Breast epithelium (tissue), 4 donors: ENCODE measurements at regions not wholly inside any gene's neighbourhood (a gene's known extent, or its start where the extent isn't known, plus 50 kb on each side); places are given as distances from the start of the nearest gene placed in this dataset.

Source experiments
- DNase-seq, 2 donors: peaks; one replicate each; pipeline ENCODE4 v3.0.0-alpha.2; 2019; ENCODE audit warnings: low spot score in 2 of 2
- H3K27ac ChIP-seq, 2 donors: fragments of 200-600 bp; sonication (generic) in 1 of 2; one replicate each; pipeline ENCODE4 v1.5.1; 2016 to 2019; ENCODE audit warnings: mild to moderate bottlenecking in 1 of 2
- H3K27me3 ChIP-seq, 2 donors: fragments of 200-600 bp; sonication (generic) in 1 of 2; one replicate each; pipeline versions ENCODE4 v1.5.1 to v1.6.0; 2017 to 2019; ENCODE audit warnings: control low read depth in 1 of 2, mild to moderate bottlenecking in 1 of 2
- H3K36me3 ChIP-seq: fragments of 200-600 bp; one replicate; pipeline ENCODE4 v1.5.1; 2019
- H3K4me1 ChIP-seq, 2 donors: fragments of 200-600 bp; sonication (generic); one replicate each; pipeline ENCODE4 v1.5.1; 2016 to 2019; ENCODE audit warnings: control low read depth in 1 of 2
- H3K4me3 ChIP-seq, 3 donors: fragments of 200-600 bp; sonication (generic); 1 replicate in 2 of 3; 2 replicates in 1 of 3; pipeline ENCODE4 v1.5.1; 2016 to 2019; ENCODE audit warnings: mild to moderate bottlenecking in 3 of 3, moderate library complexity in 2 of 3
- H3K9me3 ChIP-seq, 2 donors: fragments of 200-600 bp; sonication (generic) in 1 of 2; one replicate each; pipeline ENCODE4 v1.5.1; 2016 to 2019; ENCODE audit warnings: control low read depth in 1 of 2
- CTCF ChIP-seq, 3 donors: fragments of 450-650 bp; IDR thresholded peaks; one replicate each; pipeline ENCODE4 v1.5.1; 2016 to 2017; ENCODE audit warnings: antibody characterized with exemption in 3 of 3, mild to moderate bottlenecking in 3 of 3, moderate library complexity in 3 of 3
- POLR2A ChIP-seq: fragments of 450-650 bp; IDR thresholded peaks from one replicate; pipeline ENCODE4 v1.6.1; 2016; ENCODE audit warnings: antibody characterized with exemption, mild to moderate bottlenecking, moderate library complexity
- POLR2AphosphoS5 ChIP-seq, 3 donors: sonication (generic); formaldehyde crosslinking; IDR thresholded peaks; one replicate each; pipeline ENCODE4 v1.6.1; 2017; ENCODE audit warnings: antibody characterized with exemption in 3 of 3
- intact Hi-C: fragments of 100-400 bp; cut with DNase I; formaldehyde crosslinking; loops from one replicate; pipeline ENCODE4 v1.15.1; 2023; ENCODE audit warnings: low total_unique reads

- Histone ChIP-seq H3K4me1 (no peaks in the 10 kb centered on the region), H3K9me3 (peaks cover 17 to 27% of the 10 kb centered on the region in 2 donors), H3K27me3 (no peaks in the 10 kb centered on the region), H3K4me3 (no peak overlapping the region), H3K27ac (no peak overlapping the region), H3K36me3 (no peaks in the 10 kb centered on the region)
- intact Hi-C loops, result no loop called here
- DNase-seq, result no peak
- TF ChIP-seq POLR2AphosphoS5 (IDR thresholded peaks at IDR 0.05) (no peak), POLR2A (no peak)
Observed at GRCh38 chr13:111954661-111955411, 112.1 kb upstream of the SOX1 start.

- Histone ChIP-seq H3K36me3 (no peaks in the 10 kb centered on the region), H3K27ac (no peak overlapping the region), H3K4me3 (no peak overlapping the region), H3K4me1 (no peaks in the 10 kb centered on the region), H3K27me3 (no peaks in the 10 kb centered on the region), H3K9me3 (peaks cover 14 to 21% of the 10 kb centered on the region in 2 donors)
- TF ChIP-seq POLR2AphosphoS5 (IDR thresholded peaks at IDR 0.05) (no peak), CTCF (IDR thresholded peaks at IDR 0.05) (no peak), POLR2A (no peak)
- no peak for DNase-seq
- intact Hi-C loops, result no loop called here
Observed at GRCh38 chr13:111955412-111956065, 111.4 kb upstream of the SOX1 start.

- intact Hi-C loops, result no loop called here
- H3K27ac ChIP-seq, result no peak overlapping the region
- H3K9me3 ChIP-seq, result peaks cover 5 to 12% of the 10 kb centered on the region in 2 donors
- no peak overlapping the region for H3K4me3 ChIP-seq
- H3K27me3 ChIP-seq, result no peaks in the 10 kb centered on the region
- TF ChIP-seq POLR2AphosphoS5 (IDR thresholded peaks at IDR 0.05) (no peak), CTCF (IDR thresholded peaks at IDR 0.05) (no peak), POLR2A (no peak)
- H3K4me1 ChIP-seq, result no peaks in the 10 kb centered on the region
- no peak for DNase-seq
- no peaks in the 10 kb centered on the region for H3K36me3 ChIP-seq
Observed at GRCh38 chr13:111956261-111957151, 110.4 kb upstream of the SOX1 start.

- Histone ChIP-seq H3K4me1 (no peaks in the 10 kb centered on the region), H3K27ac (no peak overlapping the region), H3K36me3 (no peaks in the 10 kb centered on the region), H3K27me3 (no peaks in the 10 kb centered on the region), H3K4me3 (no peak overlapping the region), H3K9me3 (peaks cover 4 to 5% of the 10 kb centered on the region in 2 donors)
- intact Hi-C loops, result no loop called here
- no peak for TF ChIP-seq CTCF (IDR thresholded peaks at IDR 0.05)
- no peak for TF ChIP-seq POLR2AphosphoS5 (IDR thresholded peaks at IDR 0.05)
- no peak for TF ChIP-seq POLR2A
- DNase-seq, result no peak
Observed at GRCh38 chr13:111957913-111958450, 109.0 kb upstream of the SOX1 start.

GRCh38 chr13:111958612-111959395 lies 108.1 kb upstream of the SOX1 start:
- intact Hi-C loops, result no loop called here
- TF ChIP-seq POLR2AphosphoS5 (IDR thresholded peaks at IDR 0.05) (no peak), CTCF (IDR thresholded peaks at IDR 0.05) (no peak)
- no peaks in the 10 kb centered on the region for H3K36me3 ChIP-seq
- H3K27me3 ChIP-seq, result no peaks in the 10 kb centered on the region
- H3K9me3 ChIP-seq, result peaks cover 4 to 5% of the 10 kb centered on the region in 2 donors
- no peak overlapping the region for H3K27ac ChIP-seq
- H3K4me3 ChIP-seq, result no peak overlapping the region
- DNase-seq, result no peak
- no peaks in the 10 kb centered on the region for H3K4me1 ChIP-seq
